DOHH2 (cell line): ENCODE measurements at regions not wholly inside any gene's neighbourhood (a gene's known extent, or its start where the extent isn't known, plus 50 kb on each side); places are given as distances from the start of the nearest gene placed in this dataset.

Experiments
- H3F3A ChIP-seq: fragments of 200-600 bp; sonication (generic), shearing (Covaris generic); 2 replicates; pipeline ENCODE4 v1.6.0; 2016; ENCODE audit warnings: antibody characterized with exemption, mild to moderate bottlenecking; ENCODE audit not compliant: control insufficient read depth, insufficient read depth
- H3K27ac ChIP-seq: fragments of 200-600 bp; sonication (generic); 2 replicates; pipeline ENCODE4 v1.5.1; 2014; ENCODE audit warnings: low read depth, mild to moderate bottlenecking, low read length, moderate library complexity
- H3K27me3 ChIP-seq: fragments of 200-600 bp; sonication (generic); 2 replicates; pipeline ENCODE4 v1.6.1; 2014; ENCODE audit warnings: mild to moderate bottlenecking, low read length, mixed read lengths; ENCODE audit not compliant: control insufficient read depth
- H3K36me3 ChIP-seq: fragments of 200-600 bp; sonication (generic); 2 replicates; pipeline ENCODE4 v1.6.1; 2014; ENCODE audit warnings: mild to moderate bottlenecking, low read length, moderate library complexity, mixed read lengths; ENCODE audit not compliant: control insufficient read depth
- H3K4me1 ChIP-seq: fragments of 200-600 bp; sonication (generic); 2 replicates; pipeline ENCODE4 v1.6.1; 2014; ENCODE audit warnings: mild to moderate bottlenecking, low read length, mixed read lengths; ENCODE audit not compliant: control insufficient read depth
- H3K4me2 ChIP-seq: fragments of 200-600 bp; sonication (generic); 2 replicates; pipeline ENCODE4 v1.6.0; 2014; ENCODE audit warnings: mild to moderate bottlenecking, low read length, moderate library complexity
- H3K4me3 ChIP-seq: fragments of 200-600 bp; sonication (generic); 2 replicates; pipeline ENCODE4 v1.5.1; 2014; ENCODE audit warnings: mild to moderate bottlenecking, low read length, mixed read lengths
- H3K79me2 ChIP-seq: fragments of 200-600 bp; sonication (generic); 2 replicates; pipeline ENCODE4 v1.6.1; 2014; ENCODE audit warnings: mild to moderate bottlenecking, low read length, mixed read lengths; ENCODE audit not compliant: control insufficient read depth
- H3K9me2 ChIP-seq: fragments of 200-600 bp; sonication (generic); replicated peaks from 2 replicates; pipeline ENCODE4 v1.6.1; 2014; ENCODE audit warnings: mild to moderate bottlenecking, low read length, mixed read lengths; ENCODE audit not compliant: control insufficient read depth
- H3K9me3 ChIP-seq: fragments of 200-600 bp; sonication (generic); 2 replicates; pipeline ENCODE4 v1.6.1; 2014; ENCODE audit warnings: antibody characterized with exemption, low read length, mixed read lengths; ENCODE audit not compliant: control insufficient read depth, insufficient read depth
- H4K20me1 ChIP-seq: fragments of 200-600 bp; sonication (generic); 2 replicates; pipeline ENCODE4 v1.6.0; 2014; ENCODE audit warnings: low read depth, mild to moderate bottlenecking, antibody characterized with exemption, low read length, moderate library complexity; ENCODE audit not compliant: control insufficient read depth, insufficient read depth
- CTCF ChIP-seq: fragments of 200-600 bp; sonication (generic); IDR thresholded peaks from one replicate; pipeline ENCODE4 v1.5.1; 2014; ENCODE audit warnings: antibody characterized with exemption, mild to moderate bottlenecking, low read depth, low read length; ENCODE audit not compliant: poor library complexity, severe bottlenecking
- EZH2phosphoT487 ChIP-seq: fragments of 200-600 bp; sonication (generic); IDR thresholded peaks from 2 replicates; pipeline ENCODE4 v1.6.1; 2017; ENCODE audit warnings: borderline replicate concordance, mild to moderate bottlenecking, antibody characterized with exemption, low read length, moderate library complexity, mixed read lengths

GRCh38 chr10:130720235-130720634 is 584.0 kb downstream of the GLRX3 start:
- H4K20me1 ChIP-seq, result no peaks in the 10 kb centered on the region
- H3K9me3 ChIP-seq, result no peaks in the 10 kb centered on the region
- no peak overlapping the region for H3K4me3 ChIP-seq
- no peaks in the 10 kb centered on the region for H3K9me2 ChIP-seq
- H3K4me1 ChIP-seq, result no peaks in the 10 kb centered on the region
- no peak overlapping the region for H3K4me2 ChIP-seq
- H3K27me3 ChIP-seq, result no peaks in the 10 kb centered on the region
- H3K79me2 ChIP-seq, result no peaks in the 10 kb centered on the region
- H3K27ac ChIP-seq, result no peak overlapping the region
- H3F3A ChIP-seq, result no peaks in the 10 kb centered on the region
- TF ChIP-seq EZH2phosphoT487, result no peak
- no peak for TF ChIP-seq CTCF
- H3K36me3 ChIP-seq, result no peaks in the 10 kb centered on the region

- H4K20me1 ChIP-seq, result no peaks in the 10 kb centered on the region
- no peaks in the 10 kb centered on the region for H3K36me3 ChIP-seq
- H3K4me2 ChIP-seq, result no peak overlapping the region
- no peak overlapping the region for H3K4me3 ChIP-seq
- H3K9me3 ChIP-seq, result no peaks in the 10 kb centered on the region
- no peak overlapping the region for H3K27ac ChIP-seq
- no peaks in the 10 kb centered on the region for H3K27me3 ChIP-seq
- no peaks in the 10 kb centered on the region for H3K9me2 ChIP-seq
- TF ChIP-seq EZH2phosphoT487 (no peak), CTCF (no peak)
- H3K4me1 ChIP-seq, result no peaks in the 10 kb centered on the region
- no peaks in the 10 kb centered on the region for H3K79me2 ChIP-seq
- no peaks in the 10 kb centered on the region for H3F3A ChIP-seq
These were observed 585.8 kb downstream of the GLRX3 start for GRCh38 chr10:130721971-130722370.

- H3K4me1 ChIP-seq, result no peaks in the 10 kb centered on the region
- no peak overlapping the region for H3K4me2 ChIP-seq
- TF ChIP-seq EZH2phosphoT487, result no peak
- TF ChIP-seq CTCF, result no peak
- H3K9me3 ChIP-seq, result no peaks in the 10 kb centered on the region
- H3K27me3 ChIP-seq, result no peaks in the 10 kb centered on the region
- no peaks in the 10 kb centered on the region for H4K20me1 ChIP-seq
- H3K4me3 ChIP-seq, result no peak overlapping the region
- H3K9me2 ChIP-seq, result no peaks in the 10 kb centered on the region
- H3F3A ChIP-seq, result no peaks in the 10 kb centered on the region
- no peaks in the 10 kb centered on the region for H3K79me2 ChIP-seq
- no peak overlapping the region for H3K27ac ChIP-seq
- H3K36me3 ChIP-seq, result no peaks in the 10 kb centered on the region
These were observed 587.5 kb downstream of the GLRX3 start for GRCh38 chr10:130723704-130724103.

DNA sequence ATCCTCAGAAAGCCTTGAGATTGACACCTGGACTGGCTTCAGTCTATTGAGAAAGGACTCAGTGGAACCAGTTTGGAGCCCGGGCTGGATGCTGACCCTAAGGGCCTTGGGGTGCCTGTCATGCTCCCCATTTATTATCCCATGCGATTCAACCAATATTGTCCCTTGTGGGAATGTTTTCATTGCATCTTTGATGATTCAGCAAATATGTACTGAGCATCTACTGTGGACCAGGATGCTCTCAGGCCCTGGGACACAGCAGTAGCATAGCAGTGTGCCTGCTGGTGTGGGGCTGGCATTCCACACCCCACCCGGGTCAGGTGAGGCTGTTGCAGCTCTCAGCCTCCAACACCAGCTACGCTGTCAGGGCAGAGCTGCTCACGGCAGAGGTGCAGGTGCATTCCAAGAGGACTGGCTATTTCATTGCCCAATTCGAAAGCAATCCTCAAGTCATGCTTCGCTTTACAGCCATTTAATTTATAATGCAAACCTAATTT is 586.0 kb downstream of the TCERG1L start:
- no peak overlapping the region for H3K4me2 ChIP-seq
- no peaks in the 10 kb centered on the region for H3K79me2 ChIP-seq
- no peaks in the 10 kb centered on the region for H3F3A ChIP-seq
- no peaks in the 10 kb centered on the region for H3K27me3 ChIP-seq
- H4K20me1 ChIP-seq, result no peaks in the 10 kb centered on the region
- H3K4me3 ChIP-seq, result no peak overlapping the region
- no peaks in the 10 kb centered on the region for H3K4me1 ChIP-seq
- H3K36me3 ChIP-seq, result no peaks in the 10 kb centered on the region
- TF ChIP-seq EZH2phosphoT487 (no peak), CTCF (no peak)
- H3K9me3 ChIP-seq, result no peaks in the 10 kb centered on the region
- no peaks in the 10 kb centered on the region for H3K9me2 ChIP-seq
- no peak overlapping the region for H3K27ac ChIP-seq
